GM12878 (cell line): ENCODE measurements at regions not wholly inside any gene's neighbourhood (a gene's known extent, or its start where the extent isn't known, plus 50 kb on each side); places are given as distances from the start of the nearest gene placed in this dataset.

Source experiments
- ATAC-seq: fragments of 200-7000 bp; cut with Tn5 transposase; 3 replicates; pipeline ENCODE4 v1.9.1; 2020; ENCODE audit warnings: mild to moderate bottlenecking, moderate library complexity
- BruUV-seq: library from RNA; stranded (reverse); fragments of 400-500 nt; replicated peaks from 2 replicates; lab custom pipeline; 2021; lab: Mats Ljungman, UMichigan
- CTCF ChIA-PET: fragments of 300-600 bp; sonication (Branson Sonifier 250); formaldehyde crosslinking; extraction: SDS; loops from one replicate; lab custom pipeline; 2021; ENCODE audit warnings: inconsistent platforms; lab: Yijun Ruan, JAX
- POLR2A ChIA-PET: fragments of 350-600 bp; formaldehyde crosslinking; extraction: SDS; loops from one replicate; lab custom pipeline; 2021; ENCODE audit warnings: inconsistent platforms; lab: Charles Lee
- RAD21 ChIA-PET: fragments of 300-600 bp; sonication (Branson Sonifier 250); formaldehyde crosslinking; loops from one replicate; lab custom pipeline; 2023; ENCODE audit warnings: antibody characterized with exemption; ENCODE audit not compliant: unreplicated experiment; lab: Charles Lee
- SMC1A ChIA-PET: fragments of 300-600 bp; sonication (Branson Sonifier 250); formaldehyde crosslinking; loops from one replicate; lab custom pipeline; 2023; ENCODE audit not compliant: unreplicated experiment, uncharacterized antibody; lab: Charles Lee
- DNase-seq: peaks from one replicate; pipeline ENCODE4 v3.0.0-alpha.2; 2011; ENCODE audit warnings: low read depth, low spot score
- FAIRE-seq: peaks from 3 replicates; lab custom pipeline; 2011; peaks lifted over from hg19 to GRCh38; lab: Jason Lieb, UNC
- H2AFZ ChIP-seq: 2 replicates; pipeline ENCODE4 v1.6.0; 2011; ENCODE audit warnings: low read depth, low read length, control low read depth; ENCODE audit not compliant: control insufficient read depth
- H3K27ac ChIP-seq: 2 replicates; pipeline ENCODE4 v1.5.1; 2011; ENCODE audit warnings: control low read depth; ENCODE audit not compliant: control insufficient read depth, insufficient read depth
- H3K27me3 ChIP-seq, 2 experiments: replicated peaks in 1 of 2; 2 replicates each; pipeline versions ENCODE4 v1.6.0 to v1.6.1; 2011; ENCODE audit warnings: low read length in 1 of 2; ENCODE audit not compliant: control insufficient read depth in 2 of 2, insufficient read depth in 2 of 2
- H3K36me3 ChIP-seq, 2 experiments: 2 replicates each; pipeline ENCODE4 v1.5.1; 2011; ENCODE audit warnings: low read length in 1 of 2; ENCODE audit not compliant: control insufficient read depth in 2 of 2, insufficient read depth in 2 of 2
- H3K4me1 ChIP-seq: 2 replicates; pipeline ENCODE4 v1.6.1; 2011; ENCODE audit warnings: mild to moderate bottlenecking, low read length, moderate library complexity, mixed read lengths; ENCODE audit not compliant: control insufficient read depth, insufficient read depth
- H3K4me2 ChIP-seq: 2 replicates; pipeline ENCODE4 v1.6.0; 2011; ENCODE audit warnings: control low read depth; ENCODE audit not compliant: control insufficient read depth, insufficient read depth
- H3K4me3 ChIP-seq: fragments of 200-600 bp; sonication (generic); 2 replicates; pipeline ENCODE4 v1.5.1; 2016
- H3K79me2 ChIP-seq: 2 replicates; pipeline ENCODE4 v1.6.0; 2011; ENCODE audit warnings: low read length; ENCODE audit not compliant: control insufficient read depth, insufficient read depth
- H3K9ac ChIP-seq: 2 replicates; pipeline ENCODE4 v1.8.0; 2011; ENCODE audit warnings: low read length, control low read depth, mixed read lengths; ENCODE audit not compliant: control insufficient read depth, insufficient read depth
- H3K9me3 ChIP-seq: replicated peaks from 3 replicates; pipeline ENCODE4 v1.5.1; 2011; ENCODE audit warnings: mild to moderate bottlenecking, low read length; ENCODE audit not compliant: control insufficient read depth, insufficient read depth
- H4K20me1 ChIP-seq: 2 replicates; pipeline ENCODE4 v1.6.0; 2011; ENCODE audit not compliant: control insufficient read depth, insufficient read depth
- BMI1 ChIP-seq: fragments of 450-650 bp; IDR thresholded peaks from 2 replicates; pipeline ENCODE4 v1.6.1; 2016; ENCODE audit warnings: mild to moderate bottlenecking, moderate library complexity, borderline replicate concordance
- CBFB ChIP-seq: IDR thresholded peaks from 2 replicates; pipeline ENCODE4 v1.6.1; 2016; ENCODE audit warnings: antibody characterized with exemption, low read depth
- CHD4 ChIP-seq: fragments of 200-600 bp; sonication (generic); IDR thresholded peaks from 2 replicates; pipeline ENCODE4 v1.6.1; 2016; ENCODE audit warnings: mild to moderate bottlenecking
- CREM ChIP-seq: IDR thresholded peaks from 2 replicates; pipeline ENCODE4 v1.6.1; 2014; ENCODE audit warnings: antibody characterized with exemption, low read depth
- EGR1 ChIP-seq, 2 experiments: IDR thresholded peaks; 1 replicate in 1 of 2; 2 replicates in 1 of 2; pipeline ENCODE4 v1.6.1; 2011 to 2012; ENCODE audit warnings: low read depth in 2 of 2, low read length in 2 of 2, borderline replicate concordance in 1 of 2, mild to moderate bottlenecking in 1 of 2, moderate library complexity in 1 of 2
- HDAC2 ChIP-seq: fragments of 200-600 bp; sonication (generic); IDR thresholded peaks from 2 replicates; pipeline ENCODE4 v1.6.1; 2017
- HDAC6 ChIP-seq: fragments of 200-600 bp; sonication (generic); IDR thresholded peaks from one replicate; pipeline ENCODE4 v1.8.0; 2017; ENCODE audit warnings: antibody characterized with exemption; ENCODE audit not compliant: unreplicated experiment
- HDGF ChIP-seq: fragments of 450-650 bp; IDR thresholded peaks from 2 replicates; pipeline ENCODE4 v1.6.1; 2016; ENCODE audit warnings: antibody characterized with exemption
- HSF1 ChIP-seq: fragments of 150-350 bp; IDR thresholded peaks from 2 replicates; pipeline ENCODE4 v1.6.1; 2014; ENCODE audit warnings: mild to moderate bottlenecking, low read depth, low read length
- KDM1A ChIP-seq: fragments of 200-600 bp; sonication (generic); IDR thresholded peaks from 2 replicates; pipeline ENCODE4 v1.6.1; 2016; ENCODE audit warnings: borderline replicate concordance
- NBN ChIP-seq: fragments of 450-650 bp; IDR thresholded peaks from 2 replicates; pipeline ENCODE4 v1.6.1; 2016
- SIN3A ChIP-seq: IDR thresholded peaks from 2 replicates; pipeline ENCODE4 v1.6.1; 2012; ENCODE audit warnings: low read depth, low read length, improper control_type of control experiment
- SREBF2 ChIP-seq: IDR thresholded peaks from 2 replicates; pipeline ENCODE4 v1.6.1; 2012; ENCODE audit warnings: mild to moderate bottlenecking, low read length
- TARDBP ChIP-seq: IDR thresholded peaks from 2 replicates; pipeline ENCODE4 v1.6.1; 2016; ENCODE audit warnings: borderline replicate concordance
- YBX1 ChIP-seq: fragments of 450-650 bp; IDR thresholded peaks from 2 replicates; pipeline ENCODE4 v1.6.1; 2016; ENCODE audit warnings: antibody characterized with exemption
- ZBED1 ChIP-seq: IDR thresholded peaks from 2 replicates; pipeline ENCODE4 v1.6.1; 2016; ENCODE audit warnings: borderline replicate concordance
- ZNF207 ChIP-seq: fragments of 450-650 bp; IDR thresholded peaks from 2 replicates; pipeline ENCODE4 v1.6.1; 2014; ENCODE audit warnings: antibody characterized with exemption, mild to moderate bottlenecking, borderline replicate concordance
- ZSCAN29 ChIP-seq: fragments of 450-650 bp; IDR thresholded peaks from 2 replicates; pipeline ENCODE4 v1.6.1; 2017; ENCODE audit warnings: mild to moderate bottlenecking, moderate library complexity
- WGBS: methylation state at CpG from one replicate; pipeline ENCODE4 v1.1.6; 2016; ENCODE audit warnings: low lambda C conversion rate; ENCODE audit not compliant: insufficient replicate concordance, insufficient coverage; ENCODE audit errors: missing lambda C conversion rate; 5-methylcytosine and 5-hydroxymethylcytosine counted together
- in situ Hi-C: fragments of 300-500 bp; cut with MboI; formaldehyde crosslinking; loops from 9 replicates; pipeline ENCODE4 v1.14.3; 2018; ENCODE audit warnings: mixed read lengths
- intact Hi-C: fragments of 100-400 bp; cut with micrococcal nuclease; formaldehyde crosslinking; loops from one replicate; pipeline ENCODE4 v1.14.2; 2022; ENCODE audit not compliant: unreplicated experiment
- TF ChIP-seq, protein P1 (sequence below): fragments of 450-650 bp; IDR thresholded peaks from 2 replicates; pipeline ENCODE4 v1.6.1; 2017; ENCODE audit warnings: borderline replicate concordance
- TF ChIP-seq, protein P2 (sequence below): fragments of 450-650 bp; IDR thresholded peaks from 2 replicates; pipeline ENCODE4 v1.6.1; 2017; ENCODE audit warnings: mild to moderate bottlenecking, moderate library complexity

- TF ChIP-seq EGR1 (IDR thresholded peaks at IDR 0.05; ENCODE audit: borderline replicate concordance in 1 of 2, low read depth in 2 of 2, low read length in 2 of 2) = no peak
- TF ChIP-seq TARDBP = no peak
- TF ChIP-seq SREBF2 = no peak
- no peak for TF ChIP-seq CHD4
- TF ChIP-seq ZBED1 = no peak
Measured at GRCh38 chr6:21995318-21995717, 301.5 kb downstream of the PRL start (continued).

GRCh38 chr6:21996425-21997118, 300.3 kb downstream of the PRL start:
- ChIA-PET SMC1A (no interaction called here), CTCF (interaction anchor here (0.8 kb wide), 1 partner anchor 76 kb away, joined by 3 read pairs; no protein-coding TSS in a partner anchor), RAD21 (no interaction called here), POLR2A (no interaction called here)
- Histone ChIP-seq H3K4me3 (no peak overlapping the region), H3K9me3 (no peaks in the 10 kb centered on the region), H2AFZ (no peak overlapping the region), H3K4me1 (no peaks in the 10 kb centered on the region; the same call in 1 of the 2 replicates), H3K79me2 (no peaks in the 10 kb centered on the region), H3K4me2 (no peak overlapping the region), H3K9ac (no peak overlapping the region), H3K36me3 (no peaks in the 10 kb centered on the region), H4K20me1 (no peaks in the 10 kb centered on the region), H3K27me3 (no peaks in the 10 kb centered on the region), H3K27ac (no peak overlapping the region)
- no peak for FAIRE-seq
- intact Hi-C loops = no loop called here
- WGBS = 42% methylated on average over 5 of the region's 5 CpGs
- BruUV-seq = no TSS peak
- no peak for ATAC-seq
- no peak for DNase-seq
- in situ Hi-C loops = no loop called here
- TF ChIP-seq NBN (no peak), SIN3A (no peak), HDGF (no peak), ZNF207 (no peak), HDAC2 (no peak), BMI1 (no peak), CBFB (no peak), ZSCAN29 (no peak), KDM1A (no peak), CREM (no peak), YBX1 (no peak), SREBF2 (no peak), HSF1 (no peak), HDAC6 (no peak)
- TF ChIP-seq, protein P1, sequence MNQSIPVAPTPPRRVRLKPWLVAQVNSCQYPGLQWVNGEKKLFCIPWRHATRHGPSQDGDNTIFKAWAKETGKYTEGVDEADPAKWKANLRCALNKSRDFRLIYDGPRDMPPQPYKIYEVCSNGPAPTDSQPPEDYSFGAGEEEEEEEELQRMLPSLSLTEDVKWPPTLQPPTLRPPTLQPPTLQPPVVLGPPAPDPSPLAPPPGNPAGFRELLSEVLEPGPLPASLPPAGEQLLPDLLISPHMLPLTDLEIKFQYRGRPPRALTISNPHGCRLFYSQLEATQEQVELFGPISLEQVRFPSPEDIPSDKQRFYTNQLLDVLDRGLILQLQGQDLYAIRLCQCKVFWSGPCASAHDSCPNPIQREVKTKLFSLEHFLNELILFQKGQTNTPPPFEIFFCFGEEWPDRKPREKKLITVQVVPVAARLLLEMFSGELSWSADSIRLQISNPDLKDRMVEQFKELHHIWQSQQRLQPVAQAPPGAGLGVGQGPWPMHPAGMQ = no peak
- TF ChIP-seq, protein P2, sequence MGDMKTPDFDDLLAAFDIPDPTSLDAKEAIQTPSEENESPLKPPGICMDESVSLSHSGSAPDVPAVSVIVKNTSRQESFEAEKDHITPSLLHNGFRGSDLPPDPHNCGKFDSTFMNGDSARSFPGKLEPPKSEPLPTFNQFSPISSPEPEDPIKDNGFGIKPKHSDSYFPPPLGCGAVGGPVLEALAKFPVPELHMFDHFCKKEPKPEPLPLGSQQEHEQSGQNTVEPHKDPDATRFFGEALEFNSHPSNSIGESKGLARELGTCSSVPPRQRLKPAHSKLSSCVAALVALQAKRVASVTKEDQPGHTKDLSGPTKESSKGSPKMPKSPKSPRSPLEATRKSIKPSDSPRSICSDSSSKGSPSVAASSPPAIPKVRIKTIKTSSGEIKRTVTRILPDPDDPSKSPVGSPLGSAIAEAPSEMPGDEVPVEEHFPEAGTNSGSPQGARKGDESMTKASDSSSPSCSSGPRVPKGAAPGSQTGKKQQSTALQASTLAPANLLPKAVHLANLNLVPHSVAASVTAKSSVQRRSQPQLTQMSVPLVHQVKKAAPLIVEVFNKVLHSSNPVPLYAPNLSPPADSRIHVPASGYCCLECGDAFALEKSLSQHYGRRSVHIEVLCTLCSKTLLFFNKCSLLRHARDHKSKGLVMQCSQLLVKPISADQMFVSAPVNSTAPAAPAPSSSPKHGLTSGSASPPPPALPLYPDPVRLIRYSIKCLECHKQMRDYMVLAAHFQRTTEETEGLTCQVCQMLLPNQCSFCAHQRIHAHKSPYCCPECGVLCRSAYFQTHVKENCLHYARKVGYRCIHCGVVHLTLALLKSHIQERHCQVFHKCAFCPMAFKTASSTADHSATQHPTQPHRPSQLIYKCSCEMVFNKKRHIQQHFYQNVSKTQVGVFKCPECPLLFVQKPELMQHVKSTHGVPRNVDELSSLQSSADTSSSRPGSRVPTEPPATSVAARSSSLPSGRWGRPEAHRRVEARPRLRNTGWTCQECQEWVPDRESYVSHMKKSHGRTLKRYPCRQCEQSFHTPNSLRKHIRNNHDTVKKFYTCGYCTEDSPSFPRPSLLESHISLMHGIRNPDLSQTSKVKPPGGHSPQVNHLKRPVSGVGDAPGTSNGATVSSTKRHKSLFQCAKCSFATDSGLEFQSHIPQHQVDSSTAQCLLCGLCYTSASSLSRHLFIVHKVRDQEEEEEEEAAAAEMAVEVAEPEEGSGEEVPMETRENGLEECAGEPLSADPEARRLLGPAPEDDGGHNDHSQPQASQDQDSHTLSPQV = no peak
